Pulmonary artery endothelial cell (primary cell): ENCODE measurements at regions not wholly inside any gene's neighbourhood (a gene's known extent, or its start where the extent isn't known, plus 50 kb on each side); places are given as distances from the start of the nearest gene placed in this dataset.

Source experiments
- DNase-seq: peaks from one replicate; pipeline ENCODE4 v3.0.0-alpha.2; 2011; ENCODE audit warnings: low read depth, low spot score

GRCh38 chr12:125193376-125194152 is 128.3 kb downstream of the AACS start:
- DNase-seq, result no peak

- DNase-seq, result no peak
These were observed 129.0 kb downstream of the AACS start for GRCh38 chr12:125194163-125194773.

DNA sequence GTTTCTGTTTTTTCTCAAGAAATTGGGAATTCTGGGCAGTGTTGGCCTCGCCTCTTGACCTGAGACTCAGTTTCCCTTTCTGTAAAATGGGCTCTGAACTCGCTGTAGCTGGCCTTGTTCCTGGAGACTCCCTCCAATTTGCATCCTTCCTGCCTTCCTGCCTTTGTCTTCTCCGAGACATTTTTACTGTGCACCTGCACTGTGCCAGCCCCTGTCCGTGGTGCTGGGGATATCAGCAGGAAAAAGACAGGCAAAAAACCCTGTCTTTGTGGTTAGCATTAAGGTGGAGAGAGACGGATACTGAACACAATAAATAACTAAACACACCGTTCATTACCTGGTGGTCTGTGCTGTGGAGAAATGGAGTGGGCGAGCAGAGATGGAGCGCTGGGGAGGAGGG is 129.8 kb downstream of the AACS start:
- no peak for DNase-seq

GRCh38 chr12:125197326-125197725 is 132.1 kb downstream of the AACS start:
- DNase-seq, result no peak

- DNase-seq, result no peak
These were observed 133.4 kb downstream of the AACS start for GRCh38 chr12:125198652-125199051.

DNA sequence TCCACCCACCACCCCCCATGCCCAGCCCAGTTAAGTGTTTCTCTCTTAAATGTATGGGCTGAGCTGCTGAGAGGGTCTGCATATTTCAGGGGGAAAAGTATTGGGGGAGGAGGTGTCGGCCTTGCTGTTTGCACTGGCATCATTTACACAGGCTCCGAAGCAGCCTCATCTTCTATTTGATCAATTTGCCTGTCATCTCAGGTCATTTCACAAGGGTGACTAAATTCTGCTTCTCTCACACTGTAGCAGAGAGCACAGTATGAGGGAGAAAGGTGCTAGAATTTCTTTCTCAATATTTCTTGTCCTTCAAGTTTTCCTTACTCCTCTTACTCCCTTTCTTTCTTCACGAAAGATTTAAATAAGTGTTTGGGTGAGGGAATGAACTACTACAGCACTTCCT is 135.9 kb downstream of the AACS start:
- no peak for DNase-seq

DNA sequence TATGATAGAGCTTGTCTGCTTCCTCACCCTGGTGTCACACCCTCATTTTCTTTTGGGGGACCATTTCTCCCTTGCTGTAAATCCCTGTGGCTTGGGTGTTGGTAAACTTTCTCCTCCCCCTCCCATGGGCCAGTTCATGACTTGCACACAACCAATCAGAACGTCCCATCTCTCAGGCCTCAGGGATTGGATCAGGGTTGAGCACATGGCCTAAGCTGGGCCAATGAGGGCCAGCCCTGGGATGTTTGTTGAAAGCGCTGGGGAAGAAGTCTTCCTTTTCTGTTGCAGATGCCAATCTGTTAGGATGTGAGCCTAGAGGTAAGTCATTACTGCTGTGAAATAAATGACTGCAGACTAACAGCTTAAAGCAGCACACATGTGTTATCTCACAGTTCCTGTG is 136.7 kb downstream of the AACS start:
- DNase-seq, result no peak

GRCh38 chr12:125202421-125202820 is 137.2 kb downstream of the AACS start:
- DNase-seq, result no peak

- DNase-seq, result no peak
These were observed 138.0 kb downstream of the AACS start for GRCh38 chr12:125203145-125203765.

DNA sequence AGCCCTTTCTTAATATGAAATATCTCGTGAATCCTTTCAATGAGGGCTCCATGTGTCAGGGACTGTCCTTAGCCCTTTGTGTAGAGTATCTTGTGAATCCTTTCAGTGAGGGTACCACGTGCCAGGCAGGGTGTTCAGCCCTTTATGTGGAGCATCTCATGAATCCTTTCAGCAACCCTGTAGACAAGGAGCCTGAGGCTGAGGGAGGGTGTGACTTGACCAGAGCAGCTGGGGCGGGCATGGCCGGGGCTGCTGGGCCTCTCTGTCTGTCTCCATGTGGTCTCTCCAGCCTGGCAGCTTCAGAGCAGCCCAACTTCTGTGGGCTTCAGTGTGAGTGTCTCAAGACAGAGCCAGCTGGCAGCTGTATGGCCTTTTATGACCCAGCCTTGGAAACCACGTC is 140.2 kb downstream of the AACS start:
- no peak for DNase-seq

- no peak for DNase-seq
These were observed 141.5 kb downstream of the AACS start for GRCh38 chr12:125206711-125207110.

GRCh38 chr12:125208334-125208733 is 143.1 kb downstream of the AACS start:
- no peak for DNase-seq

DNA sequence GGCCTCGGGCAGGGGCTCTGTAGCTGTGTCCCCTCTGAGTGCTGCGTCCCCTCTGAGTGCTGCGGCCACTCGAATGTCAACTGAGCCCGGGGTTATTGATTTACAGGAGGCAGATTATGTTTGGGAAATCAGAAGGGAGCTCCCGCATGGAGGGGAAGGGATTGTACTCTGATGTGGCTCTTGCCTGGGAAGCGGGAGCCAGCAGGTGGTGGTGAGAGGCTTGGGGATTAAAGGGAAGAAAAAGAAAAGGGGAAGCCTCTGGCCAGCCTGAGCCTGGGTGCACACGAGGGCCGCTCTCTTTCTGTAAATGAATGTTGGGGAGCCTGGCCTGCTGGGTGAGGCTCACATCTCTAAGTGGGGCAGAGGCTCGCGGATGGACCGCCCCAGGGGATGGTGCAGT is 143.7 kb downstream of the AACS start:
- DNase-seq, result no peak

GRCh38 chr12:125210104-125210755 is 145.0 kb downstream of the AACS start:
- DNase-seq, result no peak

- DNase-seq, result no peak
These were observed 146.2 kb downstream of the AACS start for GRCh38 chr12:125211464-125211863.

DNA sequence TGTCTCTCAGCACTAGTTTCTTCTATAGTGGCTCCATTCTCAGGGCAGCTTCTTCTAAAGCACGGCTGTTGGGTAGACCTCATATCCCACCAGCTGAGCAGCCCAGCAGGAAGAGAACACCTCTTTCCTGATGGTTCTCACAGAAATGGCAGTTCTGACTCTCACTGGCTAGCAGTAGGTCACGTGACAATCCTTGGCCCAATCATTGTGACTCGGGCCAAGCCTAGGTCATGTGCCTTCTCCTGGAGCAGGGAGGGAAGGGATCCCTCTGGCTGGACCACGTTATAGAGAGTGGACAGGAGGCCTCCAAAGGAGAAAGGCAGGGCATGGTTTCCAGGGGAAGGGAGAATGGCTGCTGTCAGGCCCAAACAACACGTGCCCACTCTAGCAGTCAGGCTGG is 149.1 kb downstream of the AACS start:
- DNase-seq, result no peak

DNA sequence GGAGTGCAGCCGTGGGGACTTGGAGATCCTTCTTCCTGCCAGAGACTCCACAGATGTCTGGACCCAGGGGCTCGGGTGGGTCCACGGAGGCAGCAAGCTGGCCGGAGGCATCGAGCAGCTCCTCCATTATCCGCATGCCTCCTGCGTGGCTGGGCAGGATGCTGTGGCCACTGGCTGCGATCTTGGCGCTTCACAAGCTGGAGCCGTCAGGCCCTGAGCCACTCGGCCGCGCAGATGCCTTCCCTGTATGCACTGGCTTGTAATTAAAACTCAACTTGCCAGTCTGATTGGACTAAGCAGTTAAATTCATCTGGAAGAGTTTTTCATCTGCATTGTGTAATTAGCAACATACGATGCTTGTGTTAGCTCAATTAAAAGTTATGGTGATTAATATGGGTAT is 151.5 kb downstream of the AACS start:
- no peak for DNase-seq

DNA sequence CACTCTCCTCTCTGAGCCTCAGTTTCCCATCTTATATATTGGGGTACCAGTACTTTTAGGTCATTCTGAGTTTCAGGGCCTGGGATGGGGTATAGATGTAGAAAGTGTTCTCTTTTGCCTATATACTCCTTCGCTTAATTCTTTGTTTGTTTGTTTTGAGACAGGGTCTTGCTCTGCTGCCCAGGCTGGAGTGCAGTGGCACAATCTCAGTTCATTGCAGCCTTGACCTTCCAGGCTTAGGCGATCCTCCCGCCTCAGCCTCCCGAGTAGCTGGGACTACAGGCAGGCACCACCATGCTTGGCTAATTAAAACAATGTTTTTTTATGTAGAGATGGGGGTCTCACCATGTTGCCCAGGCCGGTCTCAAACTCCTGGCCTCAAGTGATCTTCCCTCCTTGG is 152.1 kb downstream of the AACS start:
- no peak for DNase-seq

DNA sequence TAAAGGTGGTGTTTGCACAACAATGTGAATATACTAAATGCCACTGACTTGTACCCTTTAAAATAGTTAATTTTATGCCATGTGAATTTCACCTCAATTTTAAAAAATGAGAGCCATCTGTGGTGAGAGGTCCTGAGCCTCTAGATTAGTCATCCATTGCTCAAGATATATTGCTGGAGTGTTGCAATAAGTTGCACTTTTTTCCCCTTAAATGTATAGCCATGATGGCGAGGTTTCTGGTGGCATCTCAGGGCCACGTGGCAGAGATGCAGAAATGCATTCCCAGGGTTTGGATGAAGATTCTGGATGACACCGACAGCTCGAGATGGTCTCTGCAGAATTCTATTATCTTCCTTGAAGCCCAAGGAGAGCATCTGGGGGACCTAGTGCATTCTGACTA is 153.7 kb downstream of the AACS start:
- DNase-seq, result no peak

DNA sequence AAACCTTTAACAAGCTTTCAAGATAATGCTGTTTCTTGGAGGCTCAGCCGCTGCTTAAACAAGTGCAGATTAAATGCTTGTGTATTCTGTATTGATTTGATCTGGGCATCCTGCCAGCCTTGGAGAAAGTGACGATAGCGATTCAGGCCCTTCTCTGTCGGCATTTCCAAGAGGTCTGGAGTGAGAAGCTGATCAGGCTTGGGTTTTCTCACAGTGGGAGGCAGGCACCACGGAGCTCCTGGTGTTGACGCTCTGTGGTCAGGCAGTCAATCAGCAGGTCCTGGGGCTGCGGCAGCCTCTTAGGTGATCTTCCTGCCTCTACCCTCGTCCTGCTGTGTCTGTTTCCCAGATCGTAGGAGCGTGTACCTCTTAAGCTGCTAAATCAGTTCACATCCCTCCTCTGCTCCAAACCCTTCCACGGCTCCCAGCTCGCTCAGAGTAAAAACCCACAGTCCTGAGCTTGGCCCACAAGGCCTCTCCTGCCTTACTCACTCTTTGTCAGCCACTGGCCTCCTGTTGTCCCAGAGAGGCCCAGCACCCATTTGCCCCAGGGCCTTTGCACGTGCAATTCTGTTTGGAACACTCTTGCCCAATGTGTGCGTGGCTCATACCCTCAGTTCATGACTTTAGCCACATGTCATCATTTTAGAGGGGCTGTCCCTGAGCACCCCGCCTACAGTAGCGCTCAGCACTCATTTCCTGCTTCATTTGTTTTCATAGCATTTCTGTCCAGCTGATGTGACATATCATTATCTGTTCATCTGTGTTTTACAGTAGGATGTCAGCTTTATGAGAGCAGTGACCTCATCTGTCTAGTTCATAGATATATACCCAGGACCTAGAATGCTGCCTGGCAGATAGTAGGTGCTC is 155.4 kb downstream of the AACS start:
- no peak for DNase-seq

DNA sequence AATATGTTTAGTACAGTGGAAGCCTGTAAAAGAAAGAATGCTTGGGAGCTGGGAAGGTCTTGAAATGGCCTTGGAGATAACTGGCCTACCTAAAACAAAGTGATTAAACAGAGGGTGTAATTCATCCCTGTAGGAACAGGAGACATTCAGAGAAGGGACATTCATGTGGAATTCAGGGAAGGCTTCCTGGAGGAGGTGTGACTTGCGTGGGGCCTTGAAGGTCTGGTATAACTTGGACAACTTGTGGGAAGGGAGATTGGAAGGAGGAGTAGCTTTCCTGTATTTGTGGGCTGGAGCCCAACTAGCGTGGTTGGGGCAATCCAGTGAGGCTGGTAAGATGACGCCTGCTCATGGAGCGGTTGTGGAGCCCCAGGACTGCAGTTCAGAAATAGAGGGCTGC is 156.4 kb downstream of the AACS start:
- DNase-seq, result no peak
